Left kidney (tissue), 1 donor: ENCODE measurements at regions not wholly inside any gene's neighbourhood (a gene's known extent, or its start where the extent isn't known, plus 50 kb on each side); places are given as distances from the start of the nearest gene placed in this dataset.
"Not testable (repeated sequence)": the region's sequence is repeated elsewhere in the genome, so short reads cannot be mapped to it uniquely, and the experiment has no call there.

Experiments used
- DNase-seq: peaks from one replicate; pipeline ENCODE4 v3.0.0-alpha.2; 2013

- DNase-seq, result no peak
Measured at GRCh38 chr21:39082656-39083376, 100.4 kb downstream of the PSMG1 start.

GRCh38 chr21:39080366-39080765 lies 102.9 kb downstream of the PSMG1 start:
- no peak for DNase-seq

GRCh38 chr21:39079617-39080016 lies 103.6 kb downstream of the PSMG1 start:
- DNase-seq, result no peak

- DNase-seq, result no peak
Measured at GRCh38 chr21:39078322-39079065, 104.8 kb downstream of the PSMG1 start.

GRCh38 chr21:39077876-39078275 lies 105.4 kb downstream of the PSMG1 start:
- no peak for DNase-seq

- no peak for DNase-seq
Measured at GRCh38 chr21:39074508-39074907, 108.7 kb downstream of the PSMG1 start.

- DNase-seq, result no peak
Measured at GRCh38 chr21:39073717-39074116, 109.5 kb downstream of the PSMG1 start.

GRCh38 chr21:39073063-39073462 lies 110.2 kb downstream of the PSMG1 start:
- no peak for DNase-seq

- DNase-seq, result no peak
Measured at GRCh38 chr21:39072468-39072867, 110.8 kb downstream of the PSMG1 start.

- DNase-seq, result no peak
Measured at GRCh38 chr21:39071623-39072214, 111.5 kb downstream of the PSMG1 start.

GRCh38 chr21:39069856-39070255 lies 113.4 kb downstream of the PSMG1 start:
- not testable (repeated sequence) for DNase-seq

GRCh38 chr21:39066829-39067780 lies 116.1 kb downstream of the PSMG1 start:
- DNase-seq, result no peak

- DNase-seq, result no peak
Measured at GRCh38 chr21:39065917-39066316, 117.3 kb downstream of the PSMG1 start.

GRCh38 chr21:39064325-39065012 lies 118.8 kb downstream of the PSMG1 start:
- DNase-seq, result no peak

- no peak for DNase-seq
Measured at GRCh38 chr21:39063517-39063916, 119.7 kb downstream of the PSMG1 start.

GRCh38 chr21:39062196-39062595 lies 121.1 kb downstream of the PSMG1 start:
- no peak for DNase-seq

GRCh38 chr21:39061766-39062165 lies 121.5 kb downstream of the PSMG1 start:
- no peak for DNase-seq

GRCh38 chr21:39060485-39061083 lies 122.7 kb downstream of the PSMG1 start:
- DNase-seq, result no peak

GRCh38 chr21:39057121-39057520 lies 126.1 kb downstream of the PSMG1 start:
- no peak for DNase-seq

- no peak for DNase-seq
Measured at GRCh38 chr21:39056636-39057035, 126.6 kb downstream of the PSMG1 start.

- DNase-seq, result no peak
Measured at GRCh38 chr21:39055167-39055767, 128.0 kb downstream of the PSMG1 start.
